Right cardiac atrium (tissue), 5 donors: ENCODE measurements at regions not wholly inside any gene's neighbourhood (a gene's known extent, or its start where the extent isn't known, plus 50 kb on each side); places are given as distances from the start of the nearest gene placed in this dataset.
"Not testable (repeated sequence)": the region's sequence is repeated elsewhere in the genome, so short reads cannot be mapped to it uniquely, and the experiment has no call there.

Experiments used
- ATAC-seq, 2 donors: fragments of 200-7000 bp; cut with Tn5 transposase; one replicate each; pipeline versions ENCODE4 v1.8.0 to v1.9.1; 2020; ENCODE audit warnings: moderate library complexity in 2 of 2, mild to moderate bottlenecking in 1 of 2
- DNase-seq, 3 donors: peaks; one replicate each; pipeline ENCODE4 v3.0.0-alpha.2; 2020
- H3K27ac ChIP-seq: one replicate; pipeline ENCODE4 v1.5.1; 2013; ENCODE audit warnings: mild to moderate bottlenecking, low read length, control low read depth, moderate library complexity
- H3K27me3 ChIP-seq: one replicate; pipeline ENCODE4 v1.6.1; 2013; ENCODE audit not compliant: control insufficient read depth, insufficient read depth
- H3K4me1 ChIP-seq: one replicate; pipeline ENCODE4 v1.6.1; 2013; ENCODE audit warnings: low read length; ENCODE audit not compliant: control insufficient read depth, insufficient read depth
- H3K4me3 ChIP-seq: one replicate; pipeline ENCODE4 v1.5.1; 2013; ENCODE audit warnings: low read length, control low read depth
- H3K9me3 ChIP-seq: one replicate; pipeline ENCODE4 v1.6.1; 2013; ENCODE audit warnings: low read length; ENCODE audit not compliant: control insufficient read depth
- WGBS: extraction: QIAGEN DNeasy Blood & Tissue Kit; methylation state at CpG from one replicate; pipeline ENCODE4 v1.1.7; 2013; 5-methylcytosine and 5-hydroxymethylcytosine counted together
- intact Hi-C, 4 donors: fragments of 100-400 bp; cut with DNase I; formaldehyde crosslinking; loops; one replicate each; pipeline versions ENCODE4 v1.11.0 to v1.14.0; 2022 to 2023
- donor health status: healthy with polysubstance abuse.
- donor health status: DM: no; HTN: yes; CAD: no.
- donor health status: DM: no; HTN: no; CAD: no.
- donor health status: DM: no; HTN: yes; CAD: no; lungs with severe emphysema.
- donor health status: DM: yes; HTN: yes; CAD: no.

GRCh38 chr3:878746-879145 lies 214.1 kb upstream of the CNTN6 start:
- intact Hi-C loops: no loop called here
- no peaks in the 10 kb centered on the region for H3K4me1 ChIP-seq
- WGBS: 81% methylated on average over 1 of the region's 1 CpG
- H3K4me3 ChIP-seq: no peak overlapping the region
- ATAC-seq (no peak), DNase-seq (no peak)
- H3K27me3 ChIP-seq: no peaks in the 10 kb centered on the region
- no peak overlapping the region for H3K27ac ChIP-seq
- H3K9me3 ChIP-seq: no peaks in the 10 kb centered on the region

DNA sequence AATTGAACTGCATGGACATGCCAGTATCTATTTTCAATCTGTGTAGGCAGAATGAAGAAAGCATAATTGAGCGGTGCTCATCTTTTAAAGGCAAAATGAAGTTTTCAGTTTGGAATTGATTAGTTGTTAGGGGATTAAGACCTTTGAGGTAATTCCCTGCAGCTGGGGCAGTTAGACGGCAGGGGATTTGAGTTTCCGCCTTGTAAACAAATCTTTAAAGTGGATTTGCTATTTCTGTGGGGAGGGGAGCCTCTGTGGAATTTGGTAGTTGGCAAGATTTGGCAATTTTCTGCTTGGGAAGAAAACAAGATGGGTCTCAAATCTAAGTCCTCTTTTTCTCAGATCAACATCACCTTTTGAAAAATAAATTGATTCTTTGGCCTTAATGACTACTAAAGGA lies 212.5 kb upstream of the CNTN6 start:
- no peak overlapping the region for H3K27ac ChIP-seq
- no peaks in the 10 kb centered on the region for H3K9me3 ChIP-seq
- no peaks in the 10 kb centered on the region for H3K27me3 ChIP-seq
- WGBS: 78% methylated on average over 3 of the region's 3 CpGs
- ATAC-seq (no peak), DNase-seq (no peak)
- intact Hi-C loops: no loop called here
- no peaks in the 10 kb centered on the region for H3K4me1 ChIP-seq
- no peak overlapping the region for H3K4me3 ChIP-seq

DNA sequence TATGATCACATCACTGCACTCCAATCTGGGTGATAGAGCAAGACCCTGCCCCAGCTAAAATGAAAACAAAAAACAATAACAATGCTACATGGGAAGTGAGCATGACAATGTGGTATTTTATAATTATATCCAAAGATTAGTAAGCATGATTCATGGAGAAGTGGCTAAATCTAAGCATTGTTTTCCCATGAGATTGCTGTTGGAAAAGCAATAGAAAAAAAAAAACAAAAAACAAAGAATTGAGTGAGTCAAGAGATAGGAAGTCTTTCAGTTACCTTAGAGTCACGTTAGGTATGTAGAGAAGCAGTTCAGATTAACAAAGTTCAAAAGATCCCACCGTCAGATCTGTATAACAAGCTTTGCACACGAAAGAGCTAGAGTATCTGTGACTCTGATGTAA lies 210.3 kb upstream of the CNTN6 start:
- Histone ChIP-seq H3K4me3 (no peak overlapping the region), H3K4me1 (no peaks in the 10 kb centered on the region), H3K27me3 (no peaks in the 10 kb centered on the region), H3K27ac (no peak overlapping the region), H3K9me3 (no peaks in the 10 kb centered on the region)
- DNase-seq: no peak
- WGBS: 63% methylated on average over 3 of the region's 3 CpGs
- ATAC-seq: no peak
- intact Hi-C loops: no loop called here

DNA sequence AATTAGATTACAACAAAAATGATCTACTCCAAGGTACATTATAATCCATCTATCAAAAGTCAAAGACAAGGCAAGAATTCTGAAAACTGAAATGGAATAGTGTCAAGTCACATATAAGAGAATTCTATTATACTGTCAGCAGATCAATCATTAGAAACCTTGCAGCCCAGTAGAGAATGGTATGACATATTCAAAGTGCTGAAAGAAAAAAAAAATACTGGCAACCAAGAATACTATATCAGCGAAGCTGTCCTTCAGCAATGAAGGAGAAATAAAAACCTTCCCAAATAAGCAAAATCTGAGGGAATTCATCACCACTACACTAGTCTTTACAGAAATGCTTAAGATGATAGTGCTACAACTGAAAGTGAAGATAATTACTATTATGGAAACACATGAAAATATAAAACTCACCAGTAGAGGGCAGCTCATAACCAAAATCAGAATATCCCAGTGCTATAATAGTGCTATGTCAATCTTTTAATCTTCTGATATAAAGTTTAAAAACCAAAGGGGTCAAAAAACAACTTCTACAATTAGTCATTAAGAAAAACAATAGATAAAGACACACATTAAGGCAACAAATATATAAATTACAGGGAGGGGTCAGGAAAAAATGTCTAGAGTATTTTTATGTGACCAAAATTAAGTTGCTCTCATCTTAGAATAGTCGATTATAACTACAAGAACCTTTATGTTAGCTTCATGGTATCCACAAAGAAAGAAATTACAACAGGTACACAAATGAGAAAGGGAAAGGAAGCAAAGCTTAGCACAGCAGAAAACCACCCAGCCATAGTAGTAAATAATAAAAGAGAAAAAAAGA lies 190.7 kb upstream of the CNTN6 start:
- Histone ChIP-seq H3K4me3 (no peak overlapping the region), H3K9me3 (peaks cover 2% of the 10 kb centered on the region), H3K27ac (no peak overlapping the region), H3K4me1 (no peaks in the 10 kb centered on the region), H3K27me3 (no peaks in the 10 kb centered on the region)
- ATAC-seq (no peak), DNase-seq (no peak)
- intact Hi-C loops: no loop called here
- 52% methylated on average over 2 of the region's 2 CpGs for WGBS

DNA sequence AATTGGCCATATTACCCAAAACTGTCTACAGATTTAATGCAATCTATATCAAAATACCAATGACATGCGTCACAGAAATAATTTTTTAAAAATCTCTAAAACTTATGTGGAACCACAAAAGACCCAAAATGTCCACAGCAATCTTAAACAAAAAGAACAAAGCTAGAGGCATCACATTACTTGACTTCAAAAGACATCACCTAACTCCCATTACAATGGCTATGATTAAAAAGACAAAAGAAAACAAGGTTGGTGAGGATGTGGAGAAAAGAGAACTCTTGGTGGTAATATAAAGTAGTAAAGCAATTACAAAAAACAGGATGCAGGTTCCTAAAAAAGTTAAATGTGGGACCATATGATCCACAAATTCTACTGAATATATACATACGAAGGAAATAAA lies 187.6 kb upstream of the CNTN6 start:
- no peak for DNase-seq
- intact Hi-C loops: no loop called here
- H3K4me1 ChIP-seq: no peaks in the 10 kb centered on the region
- peaks cover 2% of the 10 kb centered on the region for H3K9me3 ChIP-seq
- WGBS: 78% methylated on average over 2 of the region's 2 CpGs
- ATAC-seq: no peak
- no peak overlapping the region for H3K27ac ChIP-seq
- H3K4me3 ChIP-seq: no peak overlapping the region
- H3K27me3 ChIP-seq: no peaks in the 10 kb centered on the region

DNA sequence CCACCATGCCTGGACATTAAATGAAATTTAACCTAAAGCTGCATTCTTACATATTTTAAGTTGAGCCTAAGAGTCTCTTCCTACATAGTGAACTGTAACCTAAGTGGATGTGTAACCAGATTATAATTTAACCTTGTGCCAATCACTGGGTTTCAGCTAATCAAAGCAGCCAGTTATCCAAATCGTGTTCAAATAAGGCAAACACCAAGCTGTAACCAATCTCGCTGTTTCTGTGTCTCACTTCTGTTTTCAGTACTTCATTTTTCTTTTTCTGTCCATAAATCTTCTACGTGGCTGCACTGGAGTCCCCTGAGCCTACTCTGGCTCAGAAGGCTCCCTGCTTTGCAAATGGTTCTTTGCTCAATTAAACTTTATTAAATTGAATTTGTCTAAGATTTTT lies 186.1 kb upstream of the CNTN6 start:
- 53% methylated on average over 3 of the region's 3 CpGs for WGBS
- intact Hi-C loops: no loop called here
- Histone ChIP-seq H3K27ac (no peak overlapping the region), H3K4me3 (no peak overlapping the region), H3K27me3 (no peaks in the 10 kb centered on the region), H3K9me3 (no peaks in the 10 kb centered on the region), H3K4me1 (no peaks in the 10 kb centered on the region)
- ATAC-seq (no peak), DNase-seq (no peak)

- intact Hi-C loops: no loop called here
- WGBS: 71% methylated on average over 2 of the region's 2 CpGs
Observed at GRCh38 chr3:908839-909238, 184.0 kb upstream of the CNTN6 start.

GRCh38 chr3:912717-913116 lies 180.1 kb upstream of the CNTN6 start:
- ATAC-seq, intact Hi-C loops, H3K4me1 ChIP-seq, H3K9me3 ChIP-seq, H3K4me3 ChIP-seq, H3K27me3 ChIP-seq, DNase-seq, H3K27ac ChIP-seq: not testable (repeated sequence)
- WGBS: 75% methylated on average over 4 of the region's 4 CpGs

More at GRCh38 chr3:908839-909238, 184.0 kb upstream of the CNTN6 start:
- H3K4me1 ChIP-seq: no peaks in the 10 kb centered on the region
- ATAC-seq: no peak
- H3K4me3 ChIP-seq: no peak overlapping the region
- H3K27ac ChIP-seq: no peak overlapping the region
- DNase-seq: no peak
- H3K9me3 ChIP-seq: no peaks in the 10 kb centered on the region
- no peaks in the 10 kb centered on the region for H3K27me3 ChIP-seq

- Histone ChIP-seq H3K4me3 (no peak overlapping the region), H3K27ac (no peak overlapping the region), H3K9me3 (no peaks in the 10 kb centered on the region), H3K27me3 (no peaks in the 10 kb centered on the region), H3K4me1 (no peaks in the 10 kb centered on the region)
- intact Hi-C loops: no loop called here
- WGBS: 88% methylated on average over 4 of the region's 4 CpGs
- ATAC-seq (no peak), DNase-seq (no peak)
Observed at GRCh38 chr3:923161-923910, 169.5 kb upstream of the CNTN6 start.

- DNase-seq (no peak), ATAC-seq (no peak)
- no peaks in the 10 kb centered on the region for H3K4me1 ChIP-seq
- H3K9me3 ChIP-seq: no peaks in the 10 kb centered on the region
- 78% methylated on average over 1 of the region's 1 CpG for WGBS
- intact Hi-C loops: no loop called here
- no peak overlapping the region for H3K4me3 ChIP-seq
- H3K27ac ChIP-seq: no peak overlapping the region
- no peaks in the 10 kb centered on the region for H3K27me3 ChIP-seq
Observed at GRCh38 chr3:930866-931265, 162.0 kb upstream of the CNTN6 start.

- no peak for DNase-seq
- 65% methylated on average over 2 of the region's 2 CpGs for WGBS
- Histone ChIP-seq H3K9me3 (no peaks in the 10 kb centered on the region), H3K4me1 (no peaks in the 10 kb centered on the region), H3K27me3 (no peaks in the 10 kb centered on the region), H3K27ac (no peak overlapping the region), H3K4me3 (no peak overlapping the region)
- no peak for ATAC-seq
- intact Hi-C loops: no loop called here
Observed at GRCh38 chr3:933326-933725, 159.5 kb upstream of the CNTN6 start.
